Body of pancreas (tissue), 4 donors: ENCODE measurements at regions not wholly inside any gene's neighbourhood (a gene's known extent, or its start where the extent isn't known, plus 50 kb on each side); places are given as distances from the start of the nearest gene placed in this dataset.
"Not testable (repeated sequence)": the region's sequence is repeated elsewhere in the genome, so short reads cannot be mapped to it uniquely, and the experiment has no call there.

Experiments
- ATAC-seq: fragments of 150-250 bp; one replicate; pipeline ENCODE4 v1.9.1; 2016
- DNase-seq, 4 donors: peaks; one replicate each; pipeline ENCODE4 v3.0.0-alpha.2; 2019
- H3K27ac ChIP-seq, 4 donors: fragments of 200-600 bp; sonication (generic); 1 replicate in 3 of 4; 2 replicates in 1 of 4; pipeline versions ENCODE4 v1.5.1 to v1.6.1; 2016 to 2019; ENCODE audit warnings: mild to moderate bottlenecking in 1 of 4, mixed read lengths in 1 of 4, moderate library complexity in 1 of 4
- H3K27me3 ChIP-seq, 2 donors: fragments of 200-600 bp; sonication (generic); one replicate each; pipeline ENCODE4 v1.6.0; 2016; ENCODE audit warnings: mild to moderate bottlenecking in 1 of 2
- H3K36me3 ChIP-seq, 2 donors: fragments of 200-600 bp; sonication (generic); replicated peaks in 1 of 2; 2 replicates each; pipeline ENCODE4 v1.5.1; 2016; ENCODE audit warnings: low read depth in 2 of 2; ENCODE audit not compliant: insufficient read depth in 1 of 2
- H3K4me1 ChIP-seq: fragments of 200-600 bp; sonication (generic); one replicate; pipeline ENCODE4 v1.6.0; 2016
- H3K4me3 ChIP-seq, 2 donors: fragments of 200-600 bp; sonication (generic); 1 replicate in 1 of 2; 2 replicates in 1 of 2; pipeline ENCODE4 v1.5.1; 2016 to 2019
- H3K9me3 ChIP-seq, 3 donors: fragments of 200-600 bp; sonication (generic); 1 replicate in 2 of 3; 2 replicates in 1 of 3; pipeline ENCODE4 v1.5.1; 2016
- CTCF ChIP-seq, 7 experiments: fragments of 450-650 bp in 4 of 7; fragments of 200-600 bp in 3 of 7; sonication (generic) in 3 of 7; IDR thresholded peaks; one replicate each; pipeline ENCODE4 v1.5.1; 2016 to 2019; ENCODE audit warnings: antibody characterized with exemption in 7 of 7
- POLR2A ChIP-seq, 3 donors: fragments of 450-650 bp; IDR thresholded peaks; one replicate each; pipeline ENCODE4 v1.6.1; 2016; ENCODE audit warnings: antibody characterized with exemption in 3 of 3, mild to moderate bottlenecking in 2 of 3
- WGBS, 2 donors: methylation state at CpG; one replicate each; pipeline ENCODE4 v1.1.5; 2017; 5-methylcytosine and 5-hydroxymethylcytosine counted together
- intact Hi-C: fragments of 100-400 bp; cut with DNase I; formaldehyde crosslinking; loops from one replicate; pipeline ENCODE4 v1.15.1; 2023

DNA sequence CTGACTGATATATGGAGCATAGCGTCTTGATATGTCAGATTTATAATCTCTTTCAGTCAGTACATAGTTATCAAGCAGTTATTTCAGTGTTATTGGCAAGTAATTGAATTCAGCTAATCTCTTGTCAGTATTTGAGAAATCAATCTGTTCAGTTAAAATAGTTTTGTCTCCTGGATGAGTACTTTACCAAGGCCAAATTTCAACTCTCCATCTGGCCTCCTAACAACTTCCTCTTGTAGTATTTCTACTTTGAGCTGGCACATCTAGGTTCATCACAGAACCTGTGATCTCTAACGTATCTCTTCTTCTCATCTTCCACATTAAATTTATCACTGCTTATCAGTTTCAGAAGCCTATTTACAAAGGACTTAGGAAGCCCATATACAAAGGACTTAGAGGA is 690.5 kb downstream of the C12orf50 start:
- no peak for TF ChIP-seq POLR2A (IDR thresholded peaks at IDR 0.05)
- no peak for TF ChIP-seq CTCF (IDR thresholded peaks at IDR 0.05)
- Histone ChIP-seq H3K4me1 (no peaks in the 10 kb centered on the region), H3K36me3 (no peaks in the 10 kb centered on the region), H3K9me3 (no peaks in the 10 kb centered on the region), H3K27ac (no peak overlapping the region), H3K27me3 (no peaks in the 10 kb centered on the region), H3K4me3 (no peak overlapping the region)
- ATAC-seq (no peak), DNase-seq (no peak)
- intact Hi-C loops, result no loop called here
- WGBS, 2 donors, result 78 to 79% methylated on average over 2 of the region's 2 CpGs

GRCh38 chr12:87336814-87337336 is 692.3 kb downstream of the C12orf50 start:
- no peak for ATAC-seq
- TF ChIP-seq POLR2A (IDR thresholded peaks at IDR 0.05) (no peak), CTCF (IDR thresholded peaks at IDR 0.05) (no peak)
- no peak for DNase-seq
- Histone ChIP-seq H3K4me3 (no peak overlapping the region), H3K27ac (no peak overlapping the region), H3K27me3 (no peaks in the 10 kb centered on the region), H3K9me3 (no peaks in the 10 kb centered on the region), H3K36me3 (no peaks in the 10 kb centered on the region), H3K4me1 (no peaks in the 10 kb centered on the region)
- intact Hi-C loops, result no loop called here
- WGBS, 2 donors, result 49 to 50% methylated on average over 2 of the region's 2 CpGs

DNA sequence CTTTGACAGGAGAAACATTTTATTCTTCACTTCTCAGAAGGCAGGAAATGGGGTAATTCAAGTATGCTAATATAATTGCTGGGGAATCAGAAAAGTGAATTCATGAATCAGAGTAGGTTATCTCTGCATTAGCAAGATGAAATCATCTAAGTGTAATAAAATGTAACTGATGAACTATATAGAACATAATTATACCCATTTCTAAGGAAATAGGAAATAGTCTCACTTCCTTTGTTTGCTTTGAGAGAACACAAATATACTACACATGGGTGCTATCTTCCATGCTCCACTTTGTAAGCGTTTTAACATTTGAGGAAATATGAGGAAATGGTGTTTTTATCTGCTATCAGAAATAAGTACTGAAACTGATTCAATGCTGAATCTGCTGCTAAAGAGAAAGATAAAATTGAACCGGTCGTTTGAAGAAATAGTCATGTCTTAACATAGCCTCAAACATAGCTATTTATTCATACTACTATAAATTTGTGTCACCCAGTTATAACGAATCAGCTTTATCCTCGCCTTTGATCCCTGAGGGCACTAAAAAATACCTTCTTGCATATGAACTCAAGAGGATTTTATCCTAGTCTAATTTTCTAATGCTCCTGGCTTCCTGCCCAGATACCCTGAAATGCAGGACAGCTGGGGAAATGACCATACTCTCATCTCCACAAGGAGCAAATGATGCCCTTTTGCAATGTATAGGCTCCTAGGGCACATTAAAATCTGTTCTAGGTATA is 696.0 kb downstream of the C12orf50 start:
- TF ChIP-seq CTCF (IDR thresholded peaks at IDR 0.05) (no peak), POLR2A (IDR thresholded peaks at IDR 0.05) (no peak)
- Histone ChIP-seq H3K9me3 (no peaks in the 10 kb centered on the region), H3K4me3 (no peak overlapping the region), H3K4me1 (no peaks in the 10 kb centered on the region), H3K36me3 (no peaks in the 10 kb centered on the region), H3K27me3 (no peaks in the 10 kb centered on the region), H3K27ac (no peak overlapping the region)
- ATAC-seq, result no peak
- no peak for DNase-seq
- intact Hi-C loops, result no loop called here
- 65 to 76% methylated on average over 5 of the region's 5 CpGs for WGBS, 2 donors

GRCh38 chr12:87330071-87330555 is 699.1 kb downstream of the C12orf50 start:
- H3K9me3 ChIP-seq, H3K36me3 ChIP-seq, H3K27ac ChIP-seq, ATAC-seq, DNase-seq, H3K4me3 ChIP-seq, H3K4me1 ChIP-seq, H3K27me3 ChIP-seq, intact Hi-C loops: not testable (repeated sequence)
- 91 to 93% methylated on average over 13 to 20 of the region's 30 CpGs for WGBS, 2 donors

DNA sequence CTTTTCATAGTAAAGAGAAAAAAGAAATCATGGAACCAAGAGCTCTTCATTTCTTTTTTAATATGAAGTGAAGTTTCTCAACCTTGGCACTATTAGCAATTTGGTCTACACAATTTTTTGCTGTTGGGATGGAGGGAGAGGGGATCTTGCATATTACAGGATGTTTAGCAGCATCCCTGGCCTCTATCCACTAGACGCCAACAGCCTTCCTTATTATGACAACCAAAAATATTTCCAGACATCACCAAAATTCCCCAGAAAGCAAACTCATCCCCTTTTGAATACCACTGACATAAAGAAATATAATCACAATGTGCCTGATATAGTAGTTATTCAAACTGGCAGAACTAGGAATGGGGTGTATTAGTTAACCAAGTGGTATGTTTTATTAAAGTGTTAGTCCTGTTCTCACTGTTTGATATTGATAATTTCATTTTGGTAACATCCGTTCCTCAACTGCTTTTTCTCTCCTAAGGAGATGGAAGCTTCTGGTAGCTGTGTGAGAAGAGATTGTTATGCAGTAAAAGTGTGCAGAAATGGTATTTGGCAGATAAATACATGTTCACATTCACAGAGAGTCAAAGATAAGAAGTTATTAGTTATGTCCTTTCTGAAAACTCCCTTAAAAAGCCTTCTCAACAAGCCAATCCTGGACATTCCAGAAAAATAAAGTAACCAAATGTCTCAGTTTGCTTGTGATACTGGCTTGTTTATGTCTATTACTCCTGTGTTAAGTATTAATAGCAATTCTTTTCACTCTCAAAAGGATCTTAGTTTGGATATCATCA is 699.9 kb downstream of the C12orf50 start:
- TF ChIP-seq CTCF (IDR thresholded peaks at IDR 0.05) (no peak), POLR2A (IDR thresholded peaks at IDR 0.05) (no peak)
- intact Hi-C loops, result no loop called here
- WGBS, 2 donors, result 76 to 84% methylated on average over 2 of the region's 2 CpGs
- no peak for DNase-seq
- no peaks in the 10 kb centered on the region for H3K27me3 ChIP-seq
- H3K9me3 ChIP-seq, result no peaks in the 10 kb centered on the region
- H3K4me3 ChIP-seq, result no peak overlapping the region
- no peaks in the 10 kb centered on the region for H3K4me1 ChIP-seq
- H3K27ac ChIP-seq, result no peak overlapping the region
- no peak for ATAC-seq
- no peaks in the 10 kb centered on the region for H3K36me3 ChIP-seq
